ENCODE measurements at regions not wholly inside any gene's neighbourhood (a gene's known extent, or its start where the extent isn't known, plus 50 kb on each side); places are given as distances from the start of the nearest gene placed in this dataset.

GRCh38 chr1:106746448-106747085 is 309.9 kb upstream of the PRMT6 start:
- Histone ChIP-seq H3K27ac (ENCODE audit: insufficient read depth in 1 of 2, low read depth in 1 of 2, low read length in 2 of 2, poor library complexity in 1 of 2, severe bottlenecking in 2 of 2) (no peak overlapping the region), H3K4me3 (ENCODE audit: control insufficient read depth in 1 of 7, extremely low read depth in 1 of 7, insufficient read depth in 4 of 7, low read depth in 2 of 7, low read length in 6 of 7) (no peak overlapping the region), H3K36me3 (ENCODE audit: control insufficient read depth in 4 of 4, insufficient read depth in 4 of 4, low read length in 3 of 4) (no peaks in the 10 kb centered on the region), H3K4me1 (ENCODE audit: control extremely low read depth in 1 of 4, control insufficient read depth in 4 of 4, insufficient read depth in 4 of 4, low read length in 3 of 4) (no peaks in the 10 kb centered on the region), H3K27me3 (replicated peaks in 2 of 5; ENCODE audit: control insufficient read depth in 4 of 5, insufficient read depth in 5 of 5, low read length in 4 of 5) (no peaks in the 10 kb centered on the region), H3K9me3 (ENCODE audit: control extremely low read depth in 1 of 5, control insufficient read depth in 4 of 5, insufficient read depth in 2 of 5, low read depth in 1 of 5, low read length in 4 of 5) (no peaks in the 10 kb centered on the region)
- ChIA-PET CTCF (no interaction called here), POLR2A (interaction anchor here (0.7 kb wide), 1 partner anchor 22 kb away, joined by 3 read pairs; no protein-coding TSS in a partner anchor)
- WGBS (ENCODE audit: insufficient coverage) = 0% methylated on average over 2 of the region's 2 CpGs
- peak in 1 of 3 donors; percentile 24 for DNase-seq

GRCh38 chr1:106747232-106747631 is 309.2 kb upstream of the PRMT6 start:
- Histone ChIP-seq H3K4me1 (ENCODE audit: control extremely low read depth in 1 of 4, control insufficient read depth in 4 of 4, insufficient read depth in 4 of 4, low read length in 3 of 4) (no peaks in the 10 kb centered on the region), H3K36me3 (ENCODE audit: control insufficient read depth in 4 of 4, insufficient read depth in 4 of 4, low read length in 3 of 4) (no peaks in the 10 kb centered on the region), H3K27ac (ENCODE audit: insufficient read depth in 1 of 2, low read depth in 1 of 2, low read length in 2 of 2, poor library complexity in 1 of 2, severe bottlenecking in 2 of 2) (no peak overlapping the region), H3K4me3 (ENCODE audit: control insufficient read depth in 1 of 7, extremely low read depth in 1 of 7, insufficient read depth in 4 of 7, low read depth in 2 of 7, low read length in 6 of 7) (no peak overlapping the region), H3K9me3 (ENCODE audit: control extremely low read depth in 1 of 5, control insufficient read depth in 4 of 5, insufficient read depth in 2 of 5, low read depth in 1 of 5, low read length in 4 of 5) (no peaks in the 10 kb centered on the region), H3K27me3 (replicated peaks in 2 of 5; ENCODE audit: control insufficient read depth in 4 of 5, insufficient read depth in 5 of 5, low read length in 4 of 5) (no peaks in the 10 kb centered on the region)
- 100% methylated on average over 2 of the region's 3 CpGs for WGBS (ENCODE audit: insufficient coverage)
- no peak for DNase-seq
- POLR2A ChIA-PET = interaction anchor here (0.7 kb wide), 1 partner anchor 21 kb away, joined by 3 read pairs; no protein-coding TSS in a partner anchor
- CTCF ChIA-PET = no interaction called here

- Histone ChIP-seq H3K9me3 (ENCODE audit: control extremely low read depth in 1 of 5, control insufficient read depth in 4 of 5, insufficient read depth in 2 of 5, low read depth in 1 of 5, low read length in 4 of 5) (no peaks in the 10 kb centered on the region), H3K36me3 (ENCODE audit: control insufficient read depth in 4 of 4, insufficient read depth in 4 of 4, low read length in 3 of 4) (no peaks in the 10 kb centered on the region), H3K27ac (ENCODE audit: insufficient read depth in 1 of 2, low read depth in 1 of 2, low read length in 2 of 2, poor library complexity in 1 of 2, severe bottlenecking in 2 of 2) (no peak overlapping the region), H3K27me3 (replicated peaks in 2 of 5; ENCODE audit: control insufficient read depth in 4 of 5, insufficient read depth in 5 of 5, low read length in 4 of 5) (no peaks in the 10 kb centered on the region), H3K4me1 (ENCODE audit: control extremely low read depth in 1 of 4, control insufficient read depth in 4 of 4, insufficient read depth in 4 of 4, low read length in 3 of 4) (no peaks in the 10 kb centered on the region), H3K4me3 (ENCODE audit: control insufficient read depth in 1 of 7, extremely low read depth in 1 of 7, insufficient read depth in 4 of 7, low read depth in 2 of 7, low read length in 6 of 7) (no peak overlapping the region)
- DNase-seq = no peak
- WGBS (ENCODE audit: insufficient coverage) = 95% methylated on average over 14 of the region's 15 CpGs
- ChIA-PET CTCF (no interaction called here), POLR2A (no interaction called here)
Measured at GRCh38 chr1:106747791-106748190, 308.7 kb upstream of the PRMT6 start.

DNA sequence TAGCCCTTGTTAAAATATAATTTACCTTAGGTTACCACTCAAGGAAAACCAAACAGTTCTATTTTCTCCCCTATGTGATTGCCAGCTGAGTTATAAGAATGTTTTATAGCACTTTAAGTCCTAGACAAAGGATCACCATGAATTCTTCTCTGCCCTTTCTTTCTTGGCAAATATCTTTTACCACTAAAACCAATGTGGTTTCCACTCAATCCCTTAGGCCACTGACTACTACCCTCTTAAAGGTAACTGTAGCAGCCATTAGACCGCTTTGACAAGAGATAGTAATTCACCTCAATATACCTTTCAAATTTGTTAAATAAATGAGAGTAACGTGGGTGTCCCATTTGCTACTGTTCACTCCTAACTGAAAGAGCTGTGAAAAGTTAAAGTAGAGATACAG is 307.9 kb upstream of the PRMT6 start:
- H3K9me3 ChIP-seq (ENCODE audit: control extremely low read depth in 1 of 5, control insufficient read depth in 4 of 5, insufficient read depth in 2 of 5, low read depth in 1 of 5, low read length in 4 of 5) = no peaks in the 10 kb centered on the region
- WGBS (ENCODE audit: insufficient coverage) = 100% methylated on average over 1 of the region's 2 CpGs
- DNase-seq = no peak
- POLR2A ChIA-PET = no interaction called here
- CTCF ChIA-PET = no interaction called here
- H3K4me3 ChIP-seq (ENCODE audit: control insufficient read depth in 1 of 7, extremely low read depth in 1 of 7, insufficient read depth in 4 of 7, low read depth in 2 of 7, low read length in 6 of 7) = no peak overlapping the region
- no peaks in the 10 kb centered on the region for H3K27me3 ChIP-seq (replicated peaks in 2 of 5; ENCODE audit: control insufficient read depth in 4 of 5, insufficient read depth in 5 of 5, low read length in 4 of 5)
- H3K4me1 ChIP-seq (ENCODE audit: control extremely low read depth in 1 of 4, control insufficient read depth in 4 of 4, insufficient read depth in 4 of 4, low read length in 3 of 4) = no peaks in the 10 kb centered on the region
- H3K36me3 ChIP-seq (ENCODE audit: control insufficient read depth in 4 of 4, insufficient read depth in 4 of 4, low read length in 3 of 4) = no peaks in the 10 kb centered on the region
- no peak overlapping the region for H3K27ac ChIP-seq (ENCODE audit: insufficient read depth in 1 of 2, low read depth in 1 of 2, low read length in 2 of 2, poor library complexity in 1 of 2, severe bottlenecking in 2 of 2)

DNA sequence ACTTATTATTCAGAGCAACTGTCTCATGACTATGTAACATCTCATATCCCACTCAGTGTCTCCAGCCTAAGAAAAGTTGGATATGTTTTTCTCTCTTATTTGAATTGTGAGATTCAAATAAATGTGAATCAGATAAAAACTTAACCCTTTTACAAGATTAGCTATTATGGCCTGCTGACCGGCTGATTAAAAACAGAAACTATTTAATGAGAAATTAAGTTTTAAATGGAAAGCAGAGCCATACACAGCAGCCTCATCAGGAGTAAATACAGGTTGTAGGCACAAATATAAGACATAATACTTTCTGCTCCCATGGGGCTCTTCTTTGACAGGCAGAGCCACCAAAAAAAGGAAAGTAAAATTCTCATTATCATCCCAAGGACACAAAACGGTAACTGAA is 307.0 kb upstream of the PRMT6 start:
- CTCF ChIA-PET = no interaction called here
- POLR2A ChIA-PET = no interaction called here

DNA sequence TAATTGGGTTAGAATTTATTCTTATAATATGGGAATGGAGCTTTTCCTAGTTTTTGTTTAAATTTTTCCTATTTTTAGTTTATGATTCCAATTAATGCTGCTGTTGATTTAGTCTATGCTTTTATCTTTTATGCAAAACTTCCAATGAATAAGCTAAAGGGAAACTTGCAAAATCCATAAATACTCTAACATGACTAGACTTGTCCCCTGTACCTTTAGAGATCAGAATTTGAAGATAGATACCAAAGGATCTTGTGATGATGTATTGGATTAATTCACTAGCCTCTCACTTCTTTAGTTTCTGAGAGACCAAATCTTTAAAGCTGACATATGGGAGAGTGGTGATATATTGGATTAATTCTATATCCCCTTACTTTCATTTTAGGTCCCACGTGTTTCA is 306.6 kb upstream of the PRMT6 start:
- no CpG with 5 or more reads among the region's 1 CpG for WGBS (ENCODE audit: insufficient coverage)
- no peak for DNase-seq
- H3K4me3 ChIP-seq (ENCODE audit: control insufficient read depth in 1 of 7, extremely low read depth in 1 of 7, insufficient read depth in 4 of 7, low read depth in 2 of 7, low read length in 6 of 7) = no peak overlapping the region
- no peaks in the 10 kb centered on the region for H3K4me1 ChIP-seq (ENCODE audit: control extremely low read depth in 1 of 4, control insufficient read depth in 4 of 4, insufficient read depth in 4 of 4, low read length in 3 of 4)
- no peaks in the 10 kb centered on the region for H3K9me3 ChIP-seq (ENCODE audit: control extremely low read depth in 1 of 5, control insufficient read depth in 4 of 5, insufficient read depth in 2 of 5, low read depth in 1 of 5, low read length in 4 of 5)
- no peak overlapping the region for H3K27ac ChIP-seq (ENCODE audit: insufficient read depth in 1 of 2, low read depth in 1 of 2, low read length in 2 of 2, poor library complexity in 1 of 2, severe bottlenecking in 2 of 2)
- H3K27me3 ChIP-seq (replicated peaks in 2 of 5; ENCODE audit: control insufficient read depth in 4 of 5, insufficient read depth in 5 of 5, low read length in 4 of 5) = no peaks in the 10 kb centered on the region
- ChIA-PET CTCF (no interaction called here), POLR2A (no interaction called here)
- H3K36me3 ChIP-seq (ENCODE audit: control insufficient read depth in 4 of 4, insufficient read depth in 4 of 4, low read length in 3 of 4) = no peaks in the 10 kb centered on the region

More for the DNA sequence above, 307.0 kb upstream of the PRMT6 start:
- no peak overlapping the region for H3K27ac ChIP-seq (ENCODE audit: insufficient read depth in 1 of 2, low read depth in 1 of 2, low read length in 2 of 2, poor library complexity in 1 of 2, severe bottlenecking in 2 of 2)
- H3K4me1 ChIP-seq (ENCODE audit: control extremely low read depth in 1 of 4, control insufficient read depth in 4 of 4, insufficient read depth in 4 of 4, low read length in 3 of 4) = no peaks in the 10 kb centered on the region
- no peaks in the 10 kb centered on the region for H3K9me3 ChIP-seq (ENCODE audit: control extremely low read depth in 1 of 5, control insufficient read depth in 4 of 5, insufficient read depth in 2 of 5, low read depth in 1 of 5, low read length in 4 of 5)
- no peak for DNase-seq
- H3K4me3 ChIP-seq (ENCODE audit: control insufficient read depth in 1 of 7, extremely low read depth in 1 of 7, insufficient read depth in 4 of 7, low read depth in 2 of 7, low read length in 6 of 7) = no peak overlapping the region
- H3K27me3 ChIP-seq (replicated peaks in 2 of 5; ENCODE audit: control insufficient read depth in 4 of 5, insufficient read depth in 5 of 5, low read length in 4 of 5) = no peaks in the 10 kb centered on the region
- no CpG with 5 or more reads among the region's 2 CpGs for WGBS (ENCODE audit: insufficient coverage)
- H3K36me3 ChIP-seq (ENCODE audit: control insufficient read depth in 4 of 4, insufficient read depth in 4 of 4, low read length in 3 of 4) = no peaks in the 10 kb centered on the region

- CTCF ChIA-PET = no interaction called here
- no peak overlapping the region for H3K4me3 ChIP-seq (ENCODE audit: control insufficient read depth in 1 of 7, extremely low read depth in 1 of 7, insufficient read depth in 4 of 7, low read depth in 2 of 7, low read length in 6 of 7)
- DNase-seq = no peak
- H3K27ac ChIP-seq (ENCODE audit: insufficient read depth in 1 of 2, low read depth in 1 of 2, low read length in 2 of 2, poor library complexity in 1 of 2, severe bottlenecking in 2 of 2) = no peak overlapping the region
- no CpG with 5 or more reads among the region's 2 CpGs for WGBS (ENCODE audit: insufficient coverage)
- H3K9me3 ChIP-seq (ENCODE audit: control extremely low read depth in 1 of 5, control insufficient read depth in 4 of 5, insufficient read depth in 2 of 5, low read depth in 1 of 5, low read length in 4 of 5) = no peaks in the 10 kb centered on the region
- H3K36me3 ChIP-seq (ENCODE audit: control insufficient read depth in 4 of 4, insufficient read depth in 4 of 4, low read length in 3 of 4) = no peaks in the 10 kb centered on the region
- no peaks in the 10 kb centered on the region for H3K27me3 ChIP-seq (replicated peaks in 2 of 5; ENCODE audit: control insufficient read depth in 4 of 5, insufficient read depth in 5 of 5, low read length in 4 of 5)
- POLR2A ChIA-PET = interaction anchor here (0.8 kb wide), 1 partner anchor 12 kb away, joined by 3 read pairs; no protein-coding TSS in a partner anchor
- H3K4me1 ChIP-seq (ENCODE audit: control extremely low read depth in 1 of 4, control insufficient read depth in 4 of 4, insufficient read depth in 4 of 4, low read length in 3 of 4) = no peaks in the 10 kb centered on the region
Measured at GRCh38 chr1:106751002-106751401, 305.5 kb upstream of the PRMT6 start.
